Fibroblast of lung (primary cell): ENCODE measurements at regions not wholly inside any gene's neighbourhood (a gene's known extent, or its start where the extent isn't known, plus 50 kb on each side); places are given as distances from the start of the nearest gene placed in this dataset.

ENCODE experiments used
- DNase-seq, 2 donors: peaks; one replicate each; pipeline versions ENCODE4 v3.0.0 to v3.0.0-alpha.2; 2010; ENCODE audit warnings: low read depth in 2 of 2
- H2AFZ ChIP-seq: 2 replicates; pipeline ENCODE4 v1.5.1; 2012; ENCODE audit warnings: low read length, control low read depth, inconsistent platforms
- H3K27ac ChIP-seq: 2 replicates; pipeline ENCODE4 v1.5.1; 2011; ENCODE audit warnings: low read length, control low read depth; ENCODE audit not compliant: insufficient read depth
- H3K27me3 ChIP-seq: 2 replicates; pipeline ENCODE4 v1.5.1; 2011; ENCODE audit warnings: mild to moderate bottlenecking, low read length; ENCODE audit not compliant: control insufficient read depth, insufficient read depth
- H3K36me3 ChIP-seq: 2 replicates; pipeline ENCODE4 v1.5.1; 2011; ENCODE audit warnings: low read length; ENCODE audit not compliant: control insufficient read depth, insufficient read depth
- H3K4me1 ChIP-seq: 2 replicates; pipeline ENCODE4 v1.5.1; 2011; ENCODE audit warnings: low read length; ENCODE audit not compliant: control insufficient read depth, insufficient read depth; ENCODE audit errors: extremely low read depth
- H3K4me2 ChIP-seq: 2 replicates; pipeline ENCODE4 v1.5.1; 2011; ENCODE audit warnings: low read length, control low read depth; ENCODE audit not compliant: insufficient read depth; ENCODE audit errors: extremely low read depth
- H3K4me3 ChIP-seq, 4 experiments: fragments of 200-600 bp in 1 of 4; sonication (generic) in 1 of 4; replicated peaks in 1 of 4; 2 replicates each; pipeline ENCODE4 v1.5.1; 2011 to 2016; ENCODE audit warnings: low read length in 4 of 4, low read depth in 3 of 4, mild to moderate bottlenecking in 3 of 4, control low read depth in 2 of 4, inconsistent platforms in 1 of 4, mixed read lengths in 1 of 4; ENCODE audit not compliant: insufficient read depth in 1 of 4; ENCODE audit errors: control extremely low read depth in 1 of 4
- H3K79me2 ChIP-seq: 2 replicates; pipeline ENCODE4 v1.5.1; 2012; ENCODE audit warnings: mild to moderate bottlenecking, low read length, inconsistent platforms; ENCODE audit not compliant: control insufficient read depth, insufficient read depth
- H3K9ac ChIP-seq: 2 replicates; pipeline ENCODE4 v1.5.1; 2011; ENCODE audit warnings: mild to moderate bottlenecking, low read length, control low read depth; ENCODE audit not compliant: insufficient read depth
- H3K9me3 ChIP-seq: 2 replicates; pipeline ENCODE4 v1.5.1; 2012; ENCODE audit warnings: low read depth, low read length; ENCODE audit not compliant: control insufficient read depth, insufficient read depth
- H4K20me1 ChIP-seq: 2 replicates; pipeline ENCODE4 v1.5.1; 2011; ENCODE audit warnings: low read length; ENCODE audit not compliant: control insufficient read depth, insufficient read depth; ENCODE audit errors: extremely low read depth
- CTCF ChIP-seq, 2 donors: IDR thresholded peaks in 1 of 2; conservative IDR thresholded peaks in 1 of 2; 1 replicate in 1 of 2; 2 replicates in 1 of 2; pipeline ENCODE4 v1.5.1; 2011 to 2012; ENCODE audit warnings: low read length in 2 of 2, control low read depth in 1 of 2, inconsistent platforms in 1 of 2, low read depth in 1 of 2, mild to moderate bottlenecking in 1 of 2
- EZH2 ChIP-seq: IDR thresholded peaks from 2 replicates; pipeline ENCODE4 v1.5.1; 2012; ENCODE audit warnings: low read length, control low read depth, mild to moderate bottlenecking; ENCODE audit errors: missing control alignments

DNA sequence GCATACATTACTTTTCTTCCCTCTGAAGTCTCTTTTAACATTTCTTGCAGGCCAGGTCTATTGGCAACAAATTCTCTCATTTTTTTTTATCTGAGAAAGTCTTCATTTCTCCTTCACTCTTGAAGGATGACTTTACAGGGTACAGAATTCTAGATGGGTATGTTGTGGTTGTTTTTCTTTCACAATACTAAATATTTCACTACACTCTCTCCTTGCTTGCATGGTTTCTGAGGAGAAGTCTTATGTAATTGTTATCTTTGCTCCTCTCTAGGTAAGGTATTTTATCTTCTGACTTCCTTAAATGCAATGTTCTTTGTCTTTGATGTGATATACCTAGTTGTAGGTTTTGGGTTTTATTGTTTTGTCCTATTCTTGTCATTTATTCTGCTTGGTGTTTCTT lies 371.1 kb downstream of the FIGN start:
- Histone ChIP-seq H3K9me3 (no peaks in the 10 kb centered on the region), H3K9ac (no peak overlapping the region), H4K20me1 (no peaks in the 10 kb centered on the region), H3K79me2 (no peaks in the 10 kb centered on the region), H3K4me1 (no peaks in the 10 kb centered on the region), H3K27me3 (no peaks in the 10 kb centered on the region), H3K4me3 (no peak overlapping the region), H2AFZ (no peak overlapping the region), H3K4me2 (no peak overlapping the region), H3K36me3 (no peaks in the 10 kb centered on the region), H3K27ac (no peak overlapping the region)
- DNase-seq: no peak
- no peak for TF ChIP-seq CTCF (conservative IDR thresholded peaks at IDR 0.05 in 1 of 2, IDR thresholded peaks at IDR 0.05 in 1 of 2; ENCODE audit: low read depth in 1 of 2, low read length in 2 of 2)
- TF ChIP-seq EZH2: no peak

- Histone ChIP-seq H3K27me3 (no peaks in the 10 kb centered on the region), H3K4me2 (no peak overlapping the region), H3K27ac (no peak overlapping the region), H3K36me3 (no peaks in the 10 kb centered on the region), H3K9ac (no peak overlapping the region), H3K79me2 (no peaks in the 10 kb centered on the region), H3K4me3 (no peak overlapping the region), H3K9me3 (no peaks in the 10 kb centered on the region), H2AFZ (no peak overlapping the region), H3K4me1 (peaks cover 5% of the 10 kb centered on the region), H4K20me1 (no peaks in the 10 kb centered on the region)
- TF ChIP-seq EZH2 (no peak), CTCF (conservative IDR thresholded peaks at IDR 0.05 in 1 of 2, IDR thresholded peaks at IDR 0.05 in 1 of 2; ENCODE audit: low read depth in 1 of 2, low read length in 2 of 2) (no peak)
- DNase-seq: no peak
Measured at GRCh38 chr2:163353551-163353950, 382.3 kb downstream of the FIGN start.

DNA sequence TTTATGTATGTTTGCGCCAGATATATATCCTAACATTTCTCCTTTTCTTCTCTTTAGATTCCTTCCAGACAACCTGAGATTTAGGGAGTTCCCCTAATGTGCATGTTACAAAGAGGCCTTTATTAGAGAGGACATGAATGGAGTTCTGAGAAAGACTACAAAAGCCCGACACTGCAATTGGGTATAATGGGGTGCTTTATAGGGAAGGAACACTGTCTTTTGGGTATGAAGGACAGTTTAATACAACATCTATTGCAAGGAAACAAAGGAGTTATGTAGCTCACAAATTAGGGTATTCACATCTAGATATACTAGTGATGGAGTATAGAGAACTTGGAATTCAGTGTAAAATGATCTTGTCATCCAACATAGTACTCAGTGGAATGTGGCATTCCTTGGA lies 383.8 kb downstream of the FIGN start:
- no peak overlapping the region for H2AFZ ChIP-seq
- H3K9ac ChIP-seq: no peak overlapping the region
- H3K4me2 ChIP-seq: no peak overlapping the region
- H3K79me2 ChIP-seq: no peaks in the 10 kb centered on the region
- no peaks in the 10 kb centered on the region for H3K36me3 ChIP-seq
- peaks cover 5% of the 10 kb centered on the region for H3K4me1 ChIP-seq
- H3K4me3 ChIP-seq: no peak overlapping the region
- TF ChIP-seq CTCF (conservative IDR thresholded peaks at IDR 0.05 in 1 of 2, IDR thresholded peaks at IDR 0.05 in 1 of 2; ENCODE audit: low read depth in 1 of 2, low read length in 2 of 2) (no peak), EZH2 (no peak)
- DNase-seq: no peak
- no peaks in the 10 kb centered on the region for H3K9me3 ChIP-seq
- H3K27ac ChIP-seq: no peak overlapping the region
- H4K20me1 ChIP-seq: no peaks in the 10 kb centered on the region
- no peaks in the 10 kb centered on the region for H3K27me3 ChIP-seq
